Fibroblast of lung (primary cell): ENCODE measurements at regions not wholly inside any gene's neighbourhood (a gene's known extent, or its start where the extent isn't known, plus 50 kb on each side); places are given as distances from the start of the nearest gene placed in this dataset.
"Not testable (repeated sequence)": the region's sequence is repeated elsewhere in the genome, so short reads cannot be mapped to it uniquely, and the experiment has no call there.

Experiments used
- DNase-seq, 2 donors: peaks; one replicate each; pipeline versions ENCODE4 v3.0.0 to v3.0.0-alpha.2; 2010; ENCODE audit warnings: low read depth in 2 of 2
- H2AFZ ChIP-seq: 2 replicates; pipeline ENCODE4 v1.5.1; 2012; ENCODE audit warnings: low read length, control low read depth, inconsistent platforms
- H3K27ac ChIP-seq: 2 replicates; pipeline ENCODE4 v1.5.1; 2011; ENCODE audit warnings: low read length, control low read depth; ENCODE audit not compliant: insufficient read depth
- H3K27me3 ChIP-seq: 2 replicates; pipeline ENCODE4 v1.5.1; 2011; ENCODE audit warnings: mild to moderate bottlenecking, low read length; ENCODE audit not compliant: control insufficient read depth, insufficient read depth
- H3K36me3 ChIP-seq: 2 replicates; pipeline ENCODE4 v1.5.1; 2011; ENCODE audit warnings: low read length; ENCODE audit not compliant: control insufficient read depth, insufficient read depth
- H3K4me1 ChIP-seq: 2 replicates; pipeline ENCODE4 v1.5.1; 2011; ENCODE audit warnings: low read length; ENCODE audit not compliant: control insufficient read depth, insufficient read depth; ENCODE audit errors: extremely low read depth
- H3K4me2 ChIP-seq: 2 replicates; pipeline ENCODE4 v1.5.1; 2011; ENCODE audit warnings: low read length, control low read depth; ENCODE audit not compliant: insufficient read depth; ENCODE audit errors: extremely low read depth
- H3K4me3 ChIP-seq, 4 experiments: fragments of 200-600 bp in 1 of 4; sonication (generic) in 1 of 4; replicated peaks in 1 of 4; 2 replicates each; pipeline ENCODE4 v1.5.1; 2011 to 2016; ENCODE audit warnings: low read length in 4 of 4, low read depth in 3 of 4, mild to moderate bottlenecking in 3 of 4, control low read depth in 2 of 4, inconsistent platforms in 1 of 4, mixed read lengths in 1 of 4; ENCODE audit not compliant: insufficient read depth in 1 of 4; ENCODE audit errors: control extremely low read depth in 1 of 4
- H3K79me2 ChIP-seq: 2 replicates; pipeline ENCODE4 v1.5.1; 2012; ENCODE audit warnings: mild to moderate bottlenecking, low read length, inconsistent platforms; ENCODE audit not compliant: control insufficient read depth, insufficient read depth
- H3K9ac ChIP-seq: 2 replicates; pipeline ENCODE4 v1.5.1; 2011; ENCODE audit warnings: mild to moderate bottlenecking, low read length, control low read depth; ENCODE audit not compliant: insufficient read depth
- H3K9me3 ChIP-seq: 2 replicates; pipeline ENCODE4 v1.5.1; 2012; ENCODE audit warnings: low read depth, low read length; ENCODE audit not compliant: control insufficient read depth, insufficient read depth
- H4K20me1 ChIP-seq: 2 replicates; pipeline ENCODE4 v1.5.1; 2011; ENCODE audit warnings: low read length; ENCODE audit not compliant: control insufficient read depth, insufficient read depth; ENCODE audit errors: extremely low read depth
- EZH2 ChIP-seq: IDR thresholded peaks from 2 replicates; pipeline ENCODE4 v1.5.1; 2012; ENCODE audit warnings: low read length, control low read depth, mild to moderate bottlenecking; ENCODE audit errors: missing control alignments
- TF ChIP-seq, protein P1 (sequence below), 2 donors: IDR thresholded peaks in 1 of 2; conservative IDR thresholded peaks in 1 of 2; 1 replicate in 1 of 2; 2 replicates in 1 of 2; pipeline ENCODE4 v1.5.1; 2011 to 2012; ENCODE audit warnings: low read length in 2 of 2, control low read depth in 1 of 2, inconsistent platforms in 1 of 2, low read depth in 1 of 2, mild to moderate bottlenecking in 1 of 2

DNA sequence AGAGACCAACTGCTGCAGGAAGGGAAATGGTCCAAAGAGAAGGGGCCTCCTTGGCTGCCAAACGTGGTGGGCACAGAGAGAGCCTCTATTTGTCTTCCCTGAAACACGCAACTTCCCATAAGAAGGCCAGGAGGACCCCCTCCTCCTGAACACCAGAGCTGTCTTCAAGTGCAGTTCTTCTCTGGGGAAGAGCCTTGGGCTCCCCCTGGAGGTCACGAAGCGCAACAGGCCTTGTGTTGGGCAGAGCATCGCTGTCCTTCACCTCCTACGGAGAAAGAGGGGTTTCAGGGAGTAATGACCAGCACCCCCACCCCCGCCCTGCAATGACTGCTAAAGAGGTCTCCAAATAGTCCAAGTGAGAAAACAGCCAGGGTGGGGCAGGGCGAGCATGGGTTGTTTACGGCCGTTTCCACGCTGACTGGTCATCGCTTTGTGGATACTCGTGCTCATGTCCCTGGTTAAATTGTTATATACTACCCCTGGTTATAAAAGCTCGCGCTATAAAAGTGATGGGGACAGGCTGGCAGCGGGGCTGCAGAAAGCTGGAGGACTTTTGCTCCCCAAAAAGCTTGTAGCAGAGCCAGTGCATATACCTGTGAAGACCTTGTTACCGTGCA is 397.5 kb upstream of the ATP10A start:
- Histone ChIP-seq H3K4me3 (no peak overlapping the region), H3K27ac (no peak overlapping the region), H2AFZ (no peak overlapping the region), H3K36me3 (no peaks in the 10 kb centered on the region), H3K4me2 (no peak overlapping the region), H4K20me1 (no peaks in the 10 kb centered on the region), H3K4me1 (no peaks in the 10 kb centered on the region), H3K79me2 (no peaks in the 10 kb centered on the region), H3K9me3 (no peaks in the 10 kb centered on the region), H3K9ac (no peak overlapping the region), H3K27me3 (no peaks in the 10 kb centered on the region)
- DNase-seq, result peak in 1 of 2 donors; percentile 0
- TF ChIP-seq, protein P1, sequence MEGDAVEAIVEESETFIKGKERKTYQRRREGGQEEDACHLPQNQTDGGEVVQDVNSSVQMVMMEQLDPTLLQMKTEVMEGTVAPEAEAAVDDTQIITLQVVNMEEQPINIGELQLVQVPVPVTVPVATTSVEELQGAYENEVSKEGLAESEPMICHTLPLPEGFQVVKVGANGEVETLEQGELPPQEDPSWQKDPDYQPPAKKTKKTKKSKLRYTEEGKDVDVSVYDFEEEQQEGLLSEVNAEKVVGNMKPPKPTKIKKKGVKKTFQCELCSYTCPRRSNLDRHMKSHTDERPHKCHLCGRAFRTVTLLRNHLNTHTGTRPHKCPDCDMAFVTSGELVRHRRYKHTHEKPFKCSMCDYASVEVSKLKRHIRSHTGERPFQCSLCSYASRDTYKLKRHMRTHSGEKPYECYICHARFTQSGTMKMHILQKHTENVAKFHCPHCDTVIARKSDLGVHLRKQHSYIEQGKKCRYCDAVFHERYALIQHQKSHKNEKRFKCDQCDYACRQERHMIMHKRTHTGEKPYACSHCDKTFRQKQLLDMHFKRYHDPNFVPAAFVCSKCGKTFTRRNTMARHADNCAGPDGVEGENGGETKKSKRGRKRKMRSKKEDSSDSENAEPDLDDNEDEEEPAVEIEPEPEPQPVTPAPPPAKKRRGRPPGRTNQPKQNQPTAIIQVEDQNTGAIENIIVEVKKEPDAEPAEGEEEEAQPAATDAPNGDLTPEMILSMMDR (conservative IDR thresholded peaks at IDR 0.05 in 1 of 2, IDR thresholded peaks at IDR 0.05 in 1 of 2; ENCODE audit: low read depth in 1 of 2, low read length in 2 of 2), result peak; percentile 45 to 51
- TF ChIP-seq EZH2, result no peak

DNA sequence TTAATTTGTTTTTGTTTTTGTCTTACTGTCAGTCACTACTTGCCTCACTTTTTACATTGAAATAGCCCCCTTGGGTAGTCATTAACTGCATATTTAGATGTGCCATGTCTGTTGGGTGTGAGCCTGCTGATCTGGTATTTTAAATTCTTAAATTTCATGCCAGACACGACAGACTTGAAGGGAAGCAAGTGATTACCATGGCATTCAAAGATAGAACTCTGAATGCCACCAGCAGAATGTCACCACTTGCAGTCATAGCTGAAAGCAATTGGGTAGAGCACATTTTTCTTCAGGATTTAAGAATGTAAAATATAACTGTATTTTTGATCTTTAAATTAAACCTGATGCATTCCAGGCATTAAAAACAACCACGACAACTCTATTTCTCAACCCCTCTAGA is 396.5 kb upstream of the ATP10A start:
- Histone ChIP-seq H2AFZ (no peak overlapping the region), H3K27ac (no peak overlapping the region), H4K20me1 (no peaks in the 10 kb centered on the region), H3K4me2 (no peak overlapping the region), H3K4me1 (no peaks in the 10 kb centered on the region), H3K79me2 (no peaks in the 10 kb centered on the region), H3K4me3 (no peak overlapping the region), H3K9ac (no peak overlapping the region), H3K9me3 (no peaks in the 10 kb centered on the region), H3K27me3 (no peaks in the 10 kb centered on the region), H3K36me3 (no peaks in the 10 kb centered on the region)
- DNase-seq, result no peak
- no peak for TF ChIP-seq EZH2
- TF ChIP-seq, protein P1 (conservative IDR thresholded peaks at IDR 0.05 in 1 of 2, IDR thresholded peaks at IDR 0.05 in 1 of 2; ENCODE audit: low read depth in 1 of 2, low read length in 2 of 2), result no peak

DNA sequence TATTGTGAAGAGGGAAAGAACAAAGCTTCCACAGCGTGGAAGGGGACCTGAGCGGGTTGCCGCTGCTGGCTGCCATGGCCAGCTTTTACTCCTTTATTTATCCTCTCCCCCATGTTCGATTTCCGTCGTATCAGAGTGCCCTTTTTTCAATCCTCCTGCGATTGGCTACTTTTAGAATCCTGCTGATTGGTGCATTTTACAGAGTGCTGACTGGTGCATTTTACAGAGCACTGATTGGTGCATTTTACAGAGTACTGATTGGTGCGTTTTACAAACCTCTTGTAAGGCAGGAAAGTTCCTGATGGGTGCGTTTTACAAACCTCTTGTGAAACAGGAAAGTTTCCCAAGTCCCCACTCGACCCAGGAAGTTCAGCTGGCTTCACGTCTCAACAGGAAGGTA is 381.7 kb upstream of the ATP10A start:
- not testable (repeated sequence) for H3K4me1 ChIP-seq, H3K9ac ChIP-seq, DNase-seq, H4K20me1 ChIP-seq, H3K79me2 ChIP-seq, H3K4me3 ChIP-seq, H3K4me2 ChIP-seq, H2AFZ ChIP-seq, H3K9me3 ChIP-seq, H3K27ac ChIP-seq, H3K36me3 ChIP-seq, H3K27me3 ChIP-seq
